ENCODE measurements at regions not wholly inside any gene's neighbourhood (a gene's known extent, or its start where the extent isn't known, plus 50 kb on each side); places are given as distances from the start of the nearest gene placed in this dataset.

GRCh38 chr2:235319095-235319494 is 174.7 kb upstream of the AGAP1 start (continued):
- TF ChIP-seq EZH2phosphoT487 (IDR thresholded peaks at IDR 0.05; ENCODE audit: unreplicated experiment): no peak
- no peak for TF ChIP-seq POLR2AphosphoS5 (IDR thresholded peaks at IDR 0.05; ENCODE audit: low read depth)
- TF ChIP-seq NANOG (IDR thresholded peaks at IDR 0.05; ENCODE audit: borderline replicate concordance): no peak
- TF ChIP-seq CTCF (conservative IDR thresholded peaks at IDR 0.05; ENCODE audit: low read depth in 2 of 2): no peak
- no peak for TF ChIP-seq ZNF331 (CRISPR knock-in tag; IDR thresholded peaks at IDR 0.05; ENCODE audit: low read depth)
- no peak for TF ChIP-seq ZNF114 (CRISPR knock-in tag; IDR thresholded peaks at IDR 0.05)
- TF ChIP-seq STAT1 (IDR thresholded peaks at IDR 0.05; ENCODE audit: unreplicated experiment): no peak

- H3K27ac Mint-ChIP-seq: no peak overlapping the region
- H3K27me3 Mint-ChIP-seq (ENCODE audit: insufficient read depth, low read depth, poor library complexity): peaks cover 2% of the 10 kb centered on the region
- H3K4me1 ChIP-seq (ENCODE audit: insufficient read depth): peaks cover 5% of the 10 kb centered on the region; the same call in 1 of the 2 replicates
- H3K79me2 ChIP-seq (replicated peaks; ENCODE audit: insufficient read depth): no peaks in the 10 kb centered on the region
- no peaks in the 10 kb centered on the region; the same call in 2 of the 3 replicates for H3K9me3 Mint-ChIP-seq
- no peak for ATAC-seq
- no peaks in the 10 kb centered on the region for H3F3A ChIP-seq (replicated peaks; ENCODE audit: low read depth)
- H3K4me1 Mint-ChIP-seq: peaks cover 17% of the 10 kb centered on the region
- no peaks in the 10 kb centered on the region for H4K20me1 ChIP-seq (replicated peaks; ENCODE audit: insufficient read depth)
- H3K27me3 ChIP-seq (ENCODE audit: insufficient read depth): no peaks in the 10 kb centered on the region
- no peak overlapping the region for H3K4me3 Mint-ChIP-seq
- no peaks in the 10 kb centered on the region for H3K36me3 Mint-ChIP-seq (ENCODE audit: low read depth)
- no peak overlapping the region for H2AFZ ChIP-seq
- H3K9me2 ChIP-seq (ENCODE audit: insufficient read depth): no peaks in the 10 kb centered on the region
- H3K4me2 ChIP-seq: no peak overlapping the region
- no peak overlapping the region for H3K27ac ChIP-seq (ENCODE audit: low read depth)
- no peak for DNase-seq (ENCODE audit: low spot score)
- no peaks in the 10 kb centered on the region for H3K36me3 ChIP-seq (ENCODE audit: insufficient read depth)
- no peak overlapping the region for H3K4me3 ChIP-seq
- TF ChIP-seq CREB1 (CRISPR knock-in tag; IDR thresholded peaks at IDR 0.05; ENCODE audit: low read depth): no peak
- no peak for TF ChIP-seq ZNF462 (CRISPR knock-in tag; IDR thresholded peaks at IDR 0.05)
- TF ChIP-seq ZNF114 (CRISPR knock-in tag; IDR thresholded peaks at IDR 0.05): no peak
- TF ChIP-seq NANOG (IDR thresholded peaks at IDR 0.05; ENCODE audit: borderline replicate concordance): no peak
- no peak for TF ChIP-seq ETS1 (IDR thresholded peaks at IDR 0.05)
- TF ChIP-seq EZH2phosphoT487 (IDR thresholded peaks at IDR 0.05; ENCODE audit: unreplicated experiment): no peak
- TF ChIP-seq ZNF331 (CRISPR knock-in tag; IDR thresholded peaks at IDR 0.05; ENCODE audit: low read depth): no peak
- no peak for TF ChIP-seq CTCF (conservative IDR thresholded peaks at IDR 0.05; ENCODE audit: low read depth in 2 of 2)
These were observed 173.5 kb upstream of the AGAP1 start for GRCh38 chr2:235320326-235320725.

All from GM23338 (cell line).